Tibial nerve (tissue), 4 donors: ENCODE measurements at regions not wholly inside any gene's neighbourhood (a gene's known extent, or its start where the extent isn't known, plus 50 kb on each side); places are given as distances from the start of the nearest gene placed in this dataset.

Experiments used
- DNase-seq, 2 donors: peaks; one replicate each; pipeline ENCODE4 v3.0.0-alpha.2; 2019; ENCODE audit warnings: low spot score in 2 of 2
- H3K27ac ChIP-seq, 4 donors: fragments of 200-600 bp; sonication (generic) in 3 of 4; one replicate each; pipeline ENCODE4 v1.5.1; 2017 to 2019; ENCODE audit warnings: mild to moderate bottlenecking in 1 of 4
- H3K27me3 ChIP-seq, 2 donors: fragments of 200-600 bp; sonication (generic) in 1 of 2; one replicate each; pipeline versions ENCODE4 v1.5.1 to v1.6.0; 2017 to 2019
- H3K36me3 ChIP-seq, 3 donors: fragments of 200-600 bp; sonication (generic); one replicate each; pipeline ENCODE4 v1.5.1; 2018 to 2019
- H3K4me1 ChIP-seq, 4 donors: fragments of 200-600 bp; sonication (generic) in 3 of 4; one replicate each; pipeline ENCODE4 v1.5.1; 2017 to 2019
- H3K4me3 ChIP-seq, 4 donors: fragments of 200-600 bp; sonication (generic) in 3 of 4; one replicate each; pipeline ENCODE4 v1.5.1; 2017 to 2019; ENCODE audit warnings: mild to moderate bottlenecking in 1 of 4, moderate library complexity in 1 of 4
- H3K9me3 ChIP-seq, 4 donors: fragments of 200-600 bp; sonication (generic) in 3 of 4; one replicate each; pipeline ENCODE4 v1.5.1; 2017 to 2019
- EP300 ChIP-seq, 2 donors: sonication (generic); formaldehyde crosslinking; IDR thresholded peaks; one replicate each; pipeline ENCODE4 v1.6.1; 2017; ENCODE audit warnings: antibody characterized with exemption in 2 of 2, mild to moderate bottlenecking in 1 of 2
- POLR2A ChIP-seq, 2 donors: fragments of 450-650 bp; IDR thresholded peaks; one replicate each; pipeline ENCODE4 v1.6.1; 2017; ENCODE audit warnings: antibody characterized with exemption in 2 of 2, mild to moderate bottlenecking in 2 of 2, moderate library complexity in 2 of 2
- WGBS, 2 donors: methylation state at CpG; one replicate each; pipeline ENCODE4 v1.1.5; 2018; 5-methylcytosine and 5-hydroxymethylcytosine counted together
- TF ChIP-seq, protein P1 (sequence below), 5 experiments: fragments of 200-600 bp in 3 of 5; fragments of 450-650 bp in 2 of 5; sonication (generic) in 3 of 5; IDR thresholded peaks; one replicate each; pipeline ENCODE4 v1.5.1; 2016 to 2019; ENCODE audit warnings: antibody characterized with exemption in 5 of 5, mild to moderate bottlenecking in 3 of 5, moderate library complexity in 2 of 5

DNA sequence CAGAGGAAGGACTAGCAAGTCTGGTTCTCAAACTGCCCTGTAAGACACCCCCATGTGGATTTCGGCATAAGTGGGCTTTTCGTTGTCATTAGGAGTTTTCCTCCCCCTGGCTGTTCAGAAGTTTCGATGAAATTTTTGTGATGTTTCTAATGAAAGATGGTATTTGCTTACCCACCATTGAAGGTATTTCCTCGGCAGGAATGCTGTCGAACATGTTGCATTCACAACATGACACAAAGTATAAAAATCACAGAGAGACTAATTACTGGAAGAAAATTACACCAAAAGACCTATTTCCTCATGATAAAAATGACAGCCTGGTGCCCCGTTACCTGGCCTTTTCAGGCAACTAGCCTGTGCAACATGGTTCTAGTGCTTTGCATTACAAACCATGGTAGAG is 144.9 kb downstream of the TXNL1 start:
- TF ChIP-seq POLR2A (IDR thresholded peaks at IDR 0.05), result no peak
- TF ChIP-seq, protein P1, sequence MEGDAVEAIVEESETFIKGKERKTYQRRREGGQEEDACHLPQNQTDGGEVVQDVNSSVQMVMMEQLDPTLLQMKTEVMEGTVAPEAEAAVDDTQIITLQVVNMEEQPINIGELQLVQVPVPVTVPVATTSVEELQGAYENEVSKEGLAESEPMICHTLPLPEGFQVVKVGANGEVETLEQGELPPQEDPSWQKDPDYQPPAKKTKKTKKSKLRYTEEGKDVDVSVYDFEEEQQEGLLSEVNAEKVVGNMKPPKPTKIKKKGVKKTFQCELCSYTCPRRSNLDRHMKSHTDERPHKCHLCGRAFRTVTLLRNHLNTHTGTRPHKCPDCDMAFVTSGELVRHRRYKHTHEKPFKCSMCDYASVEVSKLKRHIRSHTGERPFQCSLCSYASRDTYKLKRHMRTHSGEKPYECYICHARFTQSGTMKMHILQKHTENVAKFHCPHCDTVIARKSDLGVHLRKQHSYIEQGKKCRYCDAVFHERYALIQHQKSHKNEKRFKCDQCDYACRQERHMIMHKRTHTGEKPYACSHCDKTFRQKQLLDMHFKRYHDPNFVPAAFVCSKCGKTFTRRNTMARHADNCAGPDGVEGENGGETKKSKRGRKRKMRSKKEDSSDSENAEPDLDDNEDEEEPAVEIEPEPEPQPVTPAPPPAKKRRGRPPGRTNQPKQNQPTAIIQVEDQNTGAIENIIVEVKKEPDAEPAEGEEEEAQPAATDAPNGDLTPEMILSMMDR (IDR thresholded peaks at IDR 0.05), result no peak
- Histone ChIP-seq H3K27me3 (no peaks in the 10 kb centered on the region), H3K9me3 (peaks cover 0 to 4% (median 0%) of the 10 kb centered on the region in 4 donors), H3K36me3 (no peaks in the 10 kb centered on the region), H3K4me1 (no peaks in the 10 kb centered on the region), H3K27ac (no peak overlapping the region), H3K4me3 (no peak overlapping the region)
- WGBS, 2 donors, result 92 to 94% methylated on average over 6 of the region's 6 CpGs
- DNase-seq, result no peak

DNA sequence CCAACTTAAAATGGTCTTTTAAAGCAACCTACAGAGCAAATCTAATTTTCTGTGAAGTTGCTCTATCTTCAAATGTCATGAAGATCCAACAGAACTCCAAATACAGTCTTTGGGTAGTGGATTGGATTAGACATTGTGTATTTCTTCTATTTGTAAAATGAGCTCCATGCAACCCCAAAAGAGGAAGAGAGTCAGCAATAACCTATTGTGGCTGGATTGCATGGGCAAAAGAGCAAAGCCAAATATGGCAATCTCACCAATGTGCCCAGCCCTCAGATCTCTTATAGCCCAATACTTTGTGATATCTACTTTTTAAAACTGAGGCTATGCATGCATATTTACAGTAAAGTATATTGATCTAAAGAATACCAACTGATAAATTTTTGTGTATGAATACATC is 146.3 kb downstream of the TXNL1 start:
- H3K27me3 ChIP-seq, result no peaks in the 10 kb centered on the region

DNA sequence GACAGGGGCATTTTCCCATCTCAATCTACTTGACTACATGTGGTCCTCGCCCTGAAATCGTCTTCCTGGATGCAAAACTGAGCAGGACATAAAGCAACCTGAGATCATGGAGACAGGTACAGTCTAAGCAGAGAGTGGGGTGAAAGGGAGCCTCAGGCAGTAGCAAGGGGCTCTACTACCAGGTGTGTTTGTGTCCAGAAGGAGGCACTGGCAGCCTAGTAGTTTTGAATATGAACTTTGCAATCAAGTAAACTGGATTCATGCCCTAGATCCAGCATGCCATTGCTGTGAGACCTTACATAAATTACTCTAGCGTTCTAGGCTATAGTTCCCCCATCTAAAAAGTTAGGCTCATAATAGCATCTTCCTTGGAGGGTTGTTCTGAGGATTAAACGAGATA is 147.4 kb downstream of the TXNL1 start:
- H3K36me3 ChIP-seq, result no peaks in the 10 kb centered on the region
- no peaks in the 10 kb centered on the region for H3K4me1 ChIP-seq
- DNase-seq, result no peak
- no peaks in the 10 kb centered on the region for H3K9me3 ChIP-seq
- no peaks in the 10 kb centered on the region for H3K27me3 ChIP-seq
- H3K4me3 ChIP-seq, result no peak overlapping the region
- H3K27ac ChIP-seq, result no peak overlapping the region
- WGBS, 2 donors, result 90% methylated on average over 4 of the region's 4 CpGs
- TF ChIP-seq POLR2A (IDR thresholded peaks at IDR 0.05), result no peak
- TF ChIP-seq, protein P1 (IDR thresholded peaks at IDR 0.05), result no peak
- no peak for TF ChIP-seq EP300 (IDR thresholded peaks at IDR 0.05)

More for the DNA sequence above, 146.3 kb downstream of the TXNL1 start:
- Histone ChIP-seq H3K36me3 (no peaks in the 10 kb centered on the region), H3K4me3 (no peak overlapping the region), H3K27ac (no peak overlapping the region), H3K9me3 (peaks cover 0 to 4% (median 0%) of the 10 kb centered on the region in 4 donors), H3K4me1 (no peaks in the 10 kb centered on the region)
- no peak for DNase-seq
- TF ChIP-seq, protein P1 (IDR thresholded peaks at IDR 0.05), result no peak
- TF ChIP-seq POLR2A (IDR thresholded peaks at IDR 0.05) (no peak), EP300 (IDR thresholded peaks at IDR 0.05) (no peak)

DNA sequence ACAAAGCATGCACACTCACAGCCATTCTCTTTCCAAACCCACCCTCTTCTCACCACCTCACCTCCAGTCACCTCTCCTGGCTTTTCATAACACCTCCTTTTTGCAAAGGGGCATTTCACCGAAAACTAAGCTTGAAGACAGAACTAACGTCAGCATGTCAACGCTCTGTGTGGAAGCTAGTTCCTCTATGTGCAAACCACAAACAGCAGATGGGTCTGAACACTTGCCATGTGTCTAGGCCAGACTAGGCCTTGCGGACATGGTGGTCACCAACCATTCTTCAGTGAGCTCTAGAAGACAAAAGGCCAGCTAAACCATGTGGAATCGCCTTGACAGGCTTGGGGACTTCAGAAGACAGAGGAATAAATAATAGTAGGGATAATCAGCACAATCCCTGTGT is 148.5 kb downstream of the TXNL1 start:
- Histone ChIP-seq H3K36me3 (no peaks in the 10 kb centered on the region), H3K4me1 (no peaks in the 10 kb centered on the region), H3K27ac (no peak overlapping the region), H3K4me3 (no peak overlapping the region), H3K27me3 (no peaks in the 10 kb centered on the region), H3K9me3 (no peaks in the 10 kb centered on the region)
- TF ChIP-seq POLR2A (IDR thresholded peaks at IDR 0.05), result no peak
- TF ChIP-seq, protein P1 (IDR thresholded peaks at IDR 0.05), result no peak
- no peak for TF ChIP-seq EP300 (IDR thresholded peaks at IDR 0.05)
- DNase-seq, result no peak
- 86 to 90% methylated on average over 5 of the region's 5 CpGs for WGBS, 2 donors

DNA sequence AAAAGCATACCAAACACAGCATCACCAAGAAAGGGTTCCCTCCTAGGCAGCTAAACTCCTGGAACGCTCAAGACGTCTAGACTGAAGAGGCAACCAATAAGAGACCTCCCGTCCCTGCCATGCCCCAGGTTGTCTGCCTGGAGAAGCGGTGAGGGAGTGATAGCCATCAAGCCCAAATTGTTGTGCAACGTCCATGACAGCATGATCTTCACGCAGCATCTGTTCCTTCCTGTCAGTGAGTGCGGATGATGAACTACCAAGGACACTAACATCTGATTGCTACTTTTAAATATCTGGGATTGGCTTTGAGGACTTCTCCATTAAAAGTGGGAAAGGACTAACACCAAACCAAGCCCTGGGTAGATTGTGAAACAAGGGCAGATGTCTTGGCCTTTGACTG is 149.7 kb downstream of the TXNL1 start:
- Histone ChIP-seq H3K9me3 (no peaks in the 10 kb centered on the region), H3K4me1 (no peaks in the 10 kb centered on the region), H3K36me3 (no peaks in the 10 kb centered on the region), H3K27me3 (no peaks in the 10 kb centered on the region), H3K27ac (no peak overlapping the region), H3K4me3 (no peak overlapping the region)
- WGBS, 2 donors, result 86 to 91% methylated on average over 7 of the region's 7 CpGs
- DNase-seq, result no peak
- TF ChIP-seq POLR2A (IDR thresholded peaks at IDR 0.05), result no peak
- TF ChIP-seq EP300 (IDR thresholded peaks at IDR 0.05), result no peak
- TF ChIP-seq, protein P1 (IDR thresholded peaks at IDR 0.05), result no peak
